IPS-NIHi11 (cell line): ENCODE measurements at regions not wholly inside any gene's neighbourhood (a gene's known extent, or its start where the extent isn't known, plus 50 kb on each side); places are given as distances from the start of the nearest gene placed in this dataset.
A peak's percentile ranks its signal among the peaks of the same experiment; 100 is the strongest.

Source experiments
- DNase-seq: peaks from one replicate; pipeline ENCODE4 v3.0.0; 2012; ENCODE audit warnings: mixed read lengths, low spot score

DNA sequence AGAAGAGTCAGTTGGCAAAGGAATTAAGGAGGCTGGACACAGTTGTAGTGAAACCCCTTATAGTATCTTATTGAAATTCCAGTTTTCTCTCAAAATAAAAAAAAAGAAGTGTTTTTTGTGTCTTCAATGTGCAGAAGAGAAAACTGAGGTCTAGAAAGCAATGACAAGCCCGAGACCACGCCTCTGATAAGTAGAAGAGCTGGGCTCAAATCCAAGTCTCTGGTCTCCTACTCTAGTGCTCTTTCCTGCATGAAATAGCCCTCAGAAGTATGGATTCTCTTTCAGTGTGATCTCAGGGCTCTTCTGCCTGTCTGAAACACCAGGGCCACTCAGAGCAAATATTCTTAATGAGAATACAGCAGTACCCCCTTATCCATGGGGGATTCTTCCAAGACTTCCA lies 200.9 kb downstream of the KIF18A start:
- no peak for DNase-seq

DNA sequence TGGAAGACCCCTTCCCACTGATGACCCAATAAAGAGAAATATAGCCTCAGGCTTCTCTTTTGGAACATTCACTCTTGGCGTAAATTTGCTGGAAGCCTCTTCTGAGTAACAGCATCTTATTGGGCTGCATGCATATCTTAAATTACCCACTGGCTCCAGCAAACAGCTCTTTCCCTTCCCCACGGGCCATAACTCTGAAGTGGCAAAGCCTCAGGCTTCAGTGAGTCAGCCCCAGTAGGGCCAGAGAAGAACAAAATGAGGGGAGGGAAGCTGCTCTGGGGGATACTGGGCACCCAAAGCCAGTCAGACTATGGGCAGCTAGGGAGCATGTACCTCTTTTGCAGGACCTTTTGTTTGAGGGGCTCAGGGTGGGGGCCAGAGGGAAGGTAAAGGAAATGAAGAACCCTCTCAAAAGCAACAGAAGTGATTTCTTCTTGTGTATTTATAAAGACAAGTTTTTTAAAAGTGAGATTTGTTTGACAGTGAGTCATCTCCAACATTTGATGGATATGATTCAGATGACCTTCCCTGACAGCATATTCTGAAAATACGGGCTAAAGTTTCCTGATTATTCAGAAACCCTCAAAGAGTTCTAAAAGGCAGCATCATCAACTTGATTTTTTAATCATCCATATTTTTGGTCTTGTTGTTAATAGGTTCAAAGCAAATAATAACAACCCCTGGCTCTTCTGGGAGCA lies 203.4 kb downstream of the KIF18A start:
- no peak for DNase-seq

DNA sequence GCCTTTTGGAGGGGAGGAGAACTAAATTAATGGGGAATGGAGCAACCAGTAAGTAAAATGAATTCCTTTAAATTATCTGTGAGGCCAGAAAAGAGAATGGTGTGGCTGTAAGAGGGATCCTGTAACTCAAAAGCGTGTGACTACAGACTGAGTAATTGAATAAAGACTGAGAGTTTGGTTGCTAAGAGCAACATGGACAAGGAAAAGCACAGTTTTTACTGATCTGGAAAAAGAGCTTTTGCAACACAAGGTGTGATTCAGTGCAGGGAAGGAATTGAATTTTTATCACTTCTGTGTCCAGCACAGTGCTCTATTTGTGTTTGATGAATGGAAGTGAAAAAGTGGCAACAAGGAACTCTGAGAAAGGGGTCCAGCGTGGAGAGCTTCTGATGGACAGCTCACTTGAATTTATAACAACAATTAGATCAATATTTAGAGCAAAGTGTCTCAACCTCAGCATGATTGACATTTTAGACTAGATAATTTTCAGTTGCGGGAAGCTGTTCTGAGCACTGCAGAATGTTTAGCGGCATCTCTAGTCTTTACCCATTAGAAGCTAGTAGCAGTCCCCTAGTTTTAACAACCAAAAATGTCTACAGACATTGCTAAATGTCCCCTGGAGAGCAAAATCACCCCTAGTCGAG lies 202.8 kb upstream of the BDNF start:
- DNase-seq = no peak

DNA sequence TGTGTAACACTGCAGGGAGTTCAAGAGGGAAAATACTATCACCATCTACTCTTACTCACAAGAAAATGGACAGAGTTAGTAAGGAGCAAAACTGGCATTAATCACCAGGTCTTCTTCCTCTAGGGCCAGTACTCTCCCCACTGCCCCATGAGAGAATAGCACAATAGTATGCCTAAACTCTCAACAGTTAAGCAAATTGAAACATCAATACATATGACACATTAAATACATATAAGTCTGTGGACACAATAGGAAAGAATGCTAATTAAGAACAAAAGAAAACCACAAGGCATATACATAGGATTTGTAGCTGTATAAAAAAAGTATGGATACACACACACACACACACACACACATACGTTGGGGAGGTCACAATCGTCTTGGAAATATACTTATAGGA lies 197.9 kb upstream of the BDNF start:
- DNase-seq = no peak

DNA sequence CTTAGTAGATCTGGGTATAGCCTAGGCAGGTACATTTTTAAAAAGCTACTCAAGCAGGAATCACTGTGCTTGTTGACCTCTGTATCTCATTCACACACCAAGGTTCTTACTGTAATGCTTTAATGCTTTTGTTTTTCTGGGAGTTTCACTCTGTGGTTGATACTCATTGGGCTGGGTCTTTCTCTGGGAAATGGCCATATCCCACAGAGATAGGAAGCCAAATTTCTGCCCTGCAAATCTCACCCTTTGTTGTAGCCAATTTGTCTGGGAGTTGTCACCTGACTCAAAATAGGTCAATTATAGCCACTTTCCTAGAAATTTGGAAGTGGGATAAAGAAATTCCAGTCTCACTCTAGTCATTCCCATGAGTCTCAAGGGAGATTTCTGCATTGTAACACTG lies 195.8 kb upstream of the BDNF start:
- no peak for DNase-seq

DNA sequence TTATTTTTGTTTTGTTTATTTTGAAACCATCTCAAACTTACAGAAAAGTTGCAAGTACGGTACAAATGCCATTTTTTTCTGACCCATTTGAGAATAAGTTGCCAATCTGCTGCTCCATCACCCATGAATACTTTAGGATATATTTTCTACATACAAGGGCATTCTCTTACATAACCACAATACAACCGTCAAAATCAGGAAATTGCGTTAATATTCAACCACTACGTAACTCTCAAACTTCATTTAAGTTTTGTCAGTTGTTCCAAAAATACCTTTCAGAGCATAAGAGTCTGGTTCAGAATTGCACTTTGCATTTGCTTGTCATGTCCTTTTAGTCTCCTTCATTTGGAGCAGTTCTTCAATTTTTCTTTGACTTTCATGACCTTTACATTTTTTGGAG lies 194.3 kb upstream of the BDNF start:
- DNase-seq = no peak

DNA sequence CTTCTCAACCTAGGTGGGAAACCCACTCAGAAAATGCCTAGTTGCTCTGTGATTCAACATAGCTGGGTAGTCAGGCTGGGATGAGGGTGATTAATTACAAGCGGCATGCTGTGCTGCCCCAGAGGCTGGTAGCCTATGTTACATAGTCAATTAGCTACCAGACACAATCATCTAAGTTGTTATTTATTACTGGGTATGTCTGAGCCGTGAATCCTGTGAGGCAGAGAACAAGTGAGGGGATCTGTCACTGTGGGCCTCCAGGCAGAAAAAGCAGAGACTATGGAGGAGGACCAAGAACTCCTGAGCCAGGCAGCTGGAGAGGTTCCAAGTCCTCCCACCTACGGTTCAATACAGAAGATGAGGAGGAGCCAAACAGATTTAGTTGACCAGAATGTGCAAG lies 186.6 kb upstream of the BDNF start:
- no peak for DNase-seq

DNA sequence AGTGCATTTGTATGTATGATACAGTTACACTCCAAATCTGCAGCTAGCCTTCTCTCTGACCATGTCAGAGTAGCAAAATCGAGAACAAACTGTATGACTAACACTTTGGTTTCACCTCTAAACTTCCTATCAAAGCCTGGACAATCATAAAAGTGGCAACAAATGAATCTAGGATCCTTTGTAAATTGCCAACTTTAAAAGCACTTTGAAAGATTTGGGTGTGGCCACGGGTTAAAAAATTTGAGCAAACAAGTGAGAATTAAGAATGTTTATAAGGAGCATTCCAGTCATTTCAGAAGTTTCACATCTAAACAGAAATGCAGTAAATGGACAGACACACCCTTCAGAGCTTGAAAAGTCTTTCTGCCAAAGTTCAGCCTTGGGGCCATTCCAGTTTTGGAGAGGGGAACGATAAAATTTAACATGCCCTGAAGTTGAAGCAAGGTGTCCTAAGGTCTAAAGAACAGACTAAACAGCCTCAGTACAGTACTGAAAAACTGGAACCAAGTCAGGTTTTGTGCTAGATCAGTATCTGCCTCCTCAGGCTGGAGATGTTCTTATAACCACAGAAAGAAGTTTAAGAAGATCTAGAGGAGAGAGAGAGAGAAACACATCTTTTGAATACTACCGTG lies 181.9 kb upstream of the BDNF start:
- no peak for DNase-seq

DNA sequence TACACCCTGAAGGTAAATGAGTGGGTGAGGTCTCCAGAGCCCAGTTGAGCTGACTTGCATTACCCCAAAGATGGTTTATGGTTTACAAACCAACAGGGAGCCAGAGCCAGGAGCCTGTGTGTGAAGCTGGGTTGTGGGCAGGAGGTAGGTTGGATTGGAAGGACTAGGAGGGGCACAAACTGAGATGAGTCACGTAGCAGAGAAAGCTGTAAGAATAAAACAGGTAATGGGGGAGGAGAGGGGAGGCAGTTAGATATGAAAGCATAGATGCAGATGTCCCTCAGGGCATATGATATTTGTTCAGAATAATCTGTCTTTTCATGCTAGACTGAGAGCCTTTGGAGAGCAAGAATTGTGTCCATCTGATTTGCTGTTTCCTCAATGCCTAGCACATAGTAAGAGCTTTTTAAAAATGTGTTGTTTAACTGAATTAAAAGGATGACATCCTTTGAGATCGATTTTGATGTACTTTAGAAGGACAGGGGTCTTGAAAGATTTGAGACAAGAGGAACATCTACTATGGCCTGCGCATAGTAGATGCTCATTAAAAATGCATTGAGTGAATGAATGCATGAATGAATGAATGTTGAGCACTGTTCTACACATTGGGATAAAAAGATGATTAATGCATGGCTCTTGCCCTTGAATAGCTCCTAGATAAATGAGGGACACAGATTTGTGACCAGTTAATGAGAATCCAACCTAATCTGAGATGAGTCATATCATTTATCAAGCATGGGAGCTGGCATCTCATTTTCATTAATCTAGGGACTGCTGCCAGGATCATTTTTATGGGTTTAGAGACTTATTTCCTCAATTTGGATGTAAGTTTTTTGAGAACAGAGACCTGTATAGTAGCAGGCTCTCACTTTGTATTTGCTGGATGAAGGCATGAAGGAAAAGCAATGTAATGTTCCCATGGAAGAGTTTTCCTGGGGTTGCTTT lies 175.8 kb upstream of the BDNF start:
- DNase-seq = no peak

DNA sequence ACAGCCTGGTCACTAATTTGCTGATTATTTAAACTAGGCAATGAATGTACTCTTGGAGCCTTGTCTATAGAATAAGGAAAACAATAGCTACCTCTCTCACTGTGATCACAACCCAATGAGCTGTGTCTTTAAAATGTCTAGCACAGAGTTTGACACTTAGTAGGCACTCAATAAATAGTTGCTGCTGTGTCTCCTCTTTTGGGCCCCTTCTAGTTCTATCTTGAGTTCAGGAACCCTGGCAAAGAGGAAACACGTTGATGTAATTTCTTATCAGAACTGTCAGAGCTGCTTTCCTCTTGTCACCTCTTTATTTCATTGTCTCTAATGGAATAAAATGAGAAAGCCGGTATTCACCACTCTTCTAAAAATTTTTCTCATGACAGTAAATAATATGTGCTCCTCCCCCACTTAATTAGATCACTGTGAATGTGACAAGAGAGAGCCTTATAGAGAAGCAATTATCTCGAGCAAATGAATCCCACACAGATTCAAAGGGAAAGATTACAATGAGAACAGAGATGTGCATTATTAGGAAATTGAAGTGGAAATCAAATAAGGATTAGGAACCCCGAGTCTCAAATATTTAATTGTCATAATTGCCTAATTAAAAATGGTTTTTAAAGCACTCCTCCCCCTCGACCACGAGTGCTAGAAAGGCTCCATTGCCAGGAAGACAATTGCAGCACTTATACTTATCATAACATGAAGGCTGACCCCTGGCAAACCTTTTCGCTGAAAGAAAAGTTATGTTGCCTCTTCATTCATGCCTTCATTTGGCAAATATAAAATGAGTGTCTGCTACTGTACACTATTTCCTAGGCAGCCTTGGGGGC lies 175.0 kb upstream of the BDNF start:
- DNase-seq = no peak

DNA sequence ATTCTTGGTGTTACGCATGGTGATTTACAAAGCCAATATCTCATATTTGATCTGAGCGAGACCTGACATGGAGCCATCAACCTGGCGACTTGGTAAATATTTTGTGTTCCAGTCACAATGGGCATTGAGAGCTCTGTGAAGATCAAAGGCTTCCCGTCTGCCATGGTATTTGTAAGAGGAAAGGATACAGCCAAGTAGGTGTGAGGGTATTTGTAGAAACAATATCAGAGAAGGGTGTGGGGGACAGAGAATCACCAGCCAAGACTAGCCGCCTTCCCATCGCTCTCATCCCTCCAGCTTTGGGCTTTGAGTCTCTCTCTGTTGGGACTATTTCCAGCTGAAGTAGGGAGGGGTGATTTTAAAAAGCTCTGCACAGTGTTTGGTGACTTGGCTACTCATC lies 173.4 kb upstream of the BDNF start:
- no peak for DNase-seq

DNA sequence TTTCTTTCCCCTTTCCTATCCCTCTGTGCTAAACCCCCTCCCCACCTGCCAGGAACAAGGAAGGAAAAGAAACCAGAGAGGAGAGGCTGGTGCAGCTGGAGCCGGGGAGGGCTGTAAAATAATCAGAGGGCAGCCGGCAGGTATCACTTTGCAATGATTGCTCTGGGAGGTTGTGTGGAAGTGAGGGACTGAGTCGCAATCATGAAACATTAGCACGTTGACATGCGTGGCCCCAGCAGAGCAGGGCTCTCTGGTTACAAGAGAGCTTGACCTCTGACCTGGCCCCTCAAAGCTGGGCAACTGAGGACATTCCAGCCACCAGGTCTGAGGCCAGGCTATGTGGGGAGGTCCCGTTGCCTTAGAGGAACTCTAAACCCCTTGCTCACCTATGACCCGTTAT lies 170.8 kb upstream of the BDNF start:
- no peak for DNase-seq

DNA sequence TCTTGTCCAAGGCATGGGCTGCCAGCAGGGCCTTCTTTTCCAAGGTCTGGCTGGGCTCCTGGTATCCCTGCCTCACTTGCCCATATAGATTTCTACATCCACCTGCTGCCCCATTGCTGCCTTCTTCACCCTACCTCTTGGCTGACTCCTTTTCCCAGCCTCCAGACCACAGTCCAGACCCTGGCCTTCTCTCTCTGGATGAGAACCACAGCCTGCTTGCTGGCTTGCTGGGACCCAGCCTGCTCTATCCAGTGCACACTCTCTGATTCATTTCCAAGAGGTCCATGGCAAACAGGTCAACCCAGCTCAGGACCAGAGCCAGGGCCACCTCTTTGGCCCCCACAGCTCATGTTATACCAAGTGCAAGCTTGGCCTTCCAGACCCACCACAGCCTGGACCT lies 169.4 kb upstream of the BDNF start:
- DNase-seq = no peak

DNA sequence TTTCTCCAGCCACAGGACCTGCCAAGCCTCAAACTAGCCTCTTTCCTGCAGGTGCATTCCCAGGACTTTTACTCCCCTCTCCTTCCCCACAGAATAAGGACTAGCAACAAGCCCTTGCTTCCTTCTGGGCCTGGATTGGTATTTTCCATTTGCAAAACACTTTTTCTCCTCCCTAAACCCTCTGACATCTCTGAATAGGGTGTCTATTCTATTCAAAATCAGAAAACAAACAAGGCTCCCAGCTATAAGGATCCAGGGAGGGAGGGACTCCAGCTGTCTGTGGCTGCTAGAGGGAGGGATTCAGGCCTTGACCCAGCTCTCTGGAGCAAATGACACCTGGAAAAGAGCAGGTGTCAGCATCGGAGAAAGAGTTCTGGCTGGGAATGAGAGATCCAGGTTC lies 168.5 kb upstream of the BDNF start:
- no peak for DNase-seq

DNA sequence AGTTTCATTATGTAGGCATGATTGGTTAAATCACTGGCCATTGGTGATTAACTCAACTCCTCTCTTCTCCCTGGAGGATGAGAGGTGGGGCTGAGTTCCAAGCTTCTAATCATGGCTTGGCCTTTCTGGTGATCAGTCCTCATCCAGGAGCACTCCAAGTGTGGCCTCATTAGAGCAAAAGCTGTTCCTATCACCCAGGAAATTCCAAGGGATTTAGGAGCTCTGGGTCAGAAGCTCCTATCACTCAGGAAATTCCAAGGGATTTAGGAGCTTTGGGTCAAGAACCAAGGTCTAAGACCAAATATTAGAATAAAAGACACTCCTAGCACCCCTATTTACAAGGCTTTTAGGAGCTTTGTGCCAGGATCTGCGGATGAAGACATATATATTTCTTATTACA lies 168.0 kb upstream of the BDNF start:
- DNase-seq = no peak

DNA sequence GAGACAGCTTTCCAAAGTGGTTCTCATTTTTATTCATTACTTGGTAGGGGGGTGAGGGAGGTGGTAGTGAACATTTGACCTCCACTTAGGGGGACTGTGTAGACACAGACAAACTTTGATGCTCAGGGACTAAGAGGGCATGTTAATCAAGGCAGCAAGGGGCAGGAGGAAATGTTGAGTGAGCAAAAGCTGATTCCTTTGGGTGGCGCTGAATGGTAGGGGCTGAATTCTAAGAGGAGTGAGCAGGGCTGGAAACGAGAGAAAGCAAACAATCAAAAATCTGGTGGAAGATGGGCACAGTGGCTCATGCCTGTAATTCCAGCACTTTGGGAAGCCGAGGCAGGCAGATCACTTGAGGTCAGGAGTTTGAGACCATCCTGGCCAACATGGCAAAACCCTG lies 164.8 kb upstream of the BDNF start:
- no peak for DNase-seq

DNA sequence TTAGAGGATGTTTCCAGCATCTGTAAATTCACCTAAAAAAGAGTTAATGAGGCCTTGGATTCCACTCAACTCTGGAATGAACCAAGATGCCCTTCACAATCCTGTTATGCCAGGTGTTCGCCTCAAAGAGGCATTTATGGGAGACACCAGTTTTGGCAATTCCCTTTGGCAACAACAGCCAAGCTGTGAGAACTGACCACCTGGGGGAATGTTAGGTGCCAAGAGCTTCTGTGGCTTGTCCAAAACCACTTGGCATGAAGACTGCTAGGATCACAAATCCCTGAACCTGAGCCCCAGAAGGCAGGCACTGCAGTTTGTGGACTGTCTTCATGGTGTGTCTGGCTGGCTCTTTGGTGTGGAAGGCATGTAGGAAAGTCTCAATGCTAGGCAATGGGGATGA lies 164.4 kb upstream of the BDNF start:
- DNase-seq = no peak

DNA sequence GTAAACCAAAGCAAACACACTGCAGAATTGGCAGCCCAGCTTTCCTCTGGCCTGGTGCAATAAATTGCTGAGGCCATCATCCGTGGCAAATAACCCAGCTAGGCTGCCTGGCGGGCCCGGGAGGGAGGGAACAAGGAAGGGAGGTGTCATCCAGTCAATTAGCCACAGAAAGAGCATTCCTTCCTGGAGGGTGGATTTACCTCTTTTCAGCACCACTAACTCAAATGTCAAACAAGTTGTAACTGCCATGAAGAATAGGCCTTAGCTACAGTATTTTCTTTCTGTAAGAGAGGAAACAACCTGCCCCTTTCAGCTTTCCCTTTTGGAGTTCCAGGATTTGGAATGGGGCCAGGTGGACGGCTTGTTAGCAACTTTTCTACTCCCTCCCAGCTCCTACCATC lies 163.8 kb upstream of the BDNF start:
- peak; percentile 35 for DNase-seq

DNA sequence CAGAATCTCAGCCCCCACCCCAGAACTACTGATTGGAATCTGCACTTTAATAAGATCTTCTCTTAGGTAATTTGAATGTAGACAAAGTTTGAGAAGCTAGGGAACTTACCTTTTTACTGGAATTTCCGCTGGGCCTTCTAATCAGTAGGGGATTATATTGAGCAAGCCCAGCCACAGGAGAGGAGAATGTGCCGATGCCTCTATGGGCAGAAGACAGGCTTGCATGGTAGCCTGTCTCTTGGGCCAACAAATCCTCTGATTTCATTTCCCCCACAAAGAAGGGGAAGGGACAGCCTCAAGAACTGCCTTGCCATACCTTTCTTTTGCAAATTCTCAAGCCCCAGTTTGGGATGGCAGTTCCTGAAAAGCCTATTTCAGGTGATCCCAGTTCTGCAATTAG lies 163.4 kb upstream of the BDNF start:
- no peak for DNase-seq

DNA sequence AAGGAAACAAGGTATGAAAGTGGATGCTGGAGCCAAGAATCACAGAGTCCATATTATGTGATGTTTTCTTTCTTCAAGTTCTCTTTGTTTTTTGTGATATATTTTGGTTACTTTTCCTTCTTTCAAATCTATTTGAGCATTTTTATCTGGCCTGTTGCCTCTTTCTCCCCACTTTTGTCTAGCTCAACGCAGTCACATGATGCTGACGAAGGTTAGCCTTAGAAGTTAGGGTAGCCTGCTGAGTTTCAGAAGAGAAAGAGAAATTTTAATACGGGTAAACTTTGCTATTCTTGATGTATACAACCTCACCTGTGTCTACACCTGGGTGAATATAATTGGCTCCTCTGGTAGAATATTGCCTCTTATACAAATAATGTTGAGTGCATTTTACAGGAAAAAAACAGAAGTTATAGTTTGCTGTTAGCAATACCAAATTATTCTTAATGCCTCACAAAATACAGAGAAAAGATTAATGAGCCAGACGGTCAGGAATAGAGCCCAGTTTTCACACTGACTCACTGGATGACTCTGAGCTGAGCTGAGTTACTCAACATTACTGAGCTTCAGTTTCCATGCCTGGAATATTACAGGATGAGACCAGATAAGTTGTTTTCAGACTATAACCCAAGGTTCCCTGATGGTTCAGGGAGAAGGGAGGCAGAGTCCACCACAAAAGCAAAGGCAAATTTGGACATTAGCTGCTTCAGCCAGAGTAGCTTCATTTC lies 161.6 kb upstream of the BDNF start:
- no peak for DNase-seq

DNA sequence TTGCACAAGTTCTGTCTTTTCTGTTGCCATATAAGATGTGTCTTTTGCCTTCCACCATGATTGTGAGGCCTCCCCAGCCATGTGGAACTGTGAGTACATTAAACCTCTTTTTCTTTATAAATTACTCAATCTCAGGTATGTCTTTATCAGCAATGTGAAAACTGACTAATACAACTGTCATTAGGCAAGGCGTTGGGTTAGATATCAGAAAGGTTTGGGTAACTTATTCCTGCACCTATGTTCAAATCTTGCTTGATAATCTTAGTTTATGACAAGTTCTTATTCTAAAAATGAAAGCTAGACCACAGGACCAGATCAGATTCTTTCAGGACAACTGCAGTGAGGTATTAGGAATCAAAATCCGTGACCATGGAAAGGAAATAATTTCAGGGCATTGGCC lies 160.6 kb upstream of the BDNF start:
- no peak for DNase-seq
